HEK293 (cell line): ENCODE measurements at regions not wholly inside any gene's neighbourhood (a gene's known extent, or its start where the extent isn't known, plus 50 kb on each side); places are given as distances from the start of the nearest gene placed in this dataset.

Experiments
- CTCF ChIA-PET: fragments of 350-600 bp; formaldehyde crosslinking; extraction: SDS; loops from one replicate; lab custom pipeline; 2021; ENCODE audit warnings: antibody characterized with exemption; lab: Yijun Ruan, JAX
- POLR2A ChIA-PET: fragments of 300-600 bp; formaldehyde crosslinking; extraction: SDS; loops from one replicate; lab custom pipeline; 2020; ENCODE audit warnings: antibody characterized with exemption, inconsistent platforms; lab: Yijun Ruan, JAX
- H3K27ac ChIP-seq: fragments of 200-500 bp; sonication (Bioruptor generic); 2 replicates; pipeline ENCODE4 v1.5.1; 2014; ENCODE audit warnings: low read depth, low read length, control low read depth, inconsistent platforms; ENCODE audit errors: extremely low read depth
- H3K36me3 ChIP-seq, 2 experiments: fragments of 200-500 bp in 1 of 2; sonication (Bioruptor generic) in 1 of 2; 1 replicate in 1 of 2; 2 replicates in 1 of 2; pipeline ENCODE4 v1.5.1; 2014 to 2017; ENCODE audit warnings: inconsistent platforms in 2 of 2, low read length in 2 of 2; ENCODE audit not compliant: control insufficient read depth in 2 of 2, insufficient read depth in 1 of 2
- H3K4me1 ChIP-seq: fragments of 200-500 bp; sonication (Bioruptor generic); 2 replicates; pipeline ENCODE4 v1.5.1; 2014; ENCODE audit warnings: mild to moderate bottlenecking, low read length, inconsistent platforms; ENCODE audit not compliant: control insufficient read depth, insufficient read depth
- H3K4me3 ChIP-seq: 2 replicates; pipeline ENCODE4 v1.5.1; 2011; ENCODE audit warnings: low read depth, mild to moderate bottlenecking, control low read depth, low read length, moderate library complexity
- H3K9me3 ChIP-seq: fragments of 200-500 bp; sonication (Bioruptor generic); 2 replicates; pipeline ENCODE4 v1.5.1; 2014; ENCODE audit warnings: low read depth, low read length, inconsistent platforms; ENCODE audit not compliant: control insufficient read depth, insufficient read depth
- SALL2 ChIP-seq: fragments of 450-650 bp; formaldehyde crosslinking; IDR thresholded peaks from 2 replicates; pipeline ENCODE4 v1.5.0; 2017; ENCODE audit warnings: missing biosample characterization, mild to moderate bottlenecking, missing genetic modification characterization, borderline replicate concordance
- SETDB1 ChIP-seq: IDR thresholded peaks from one replicate; pipeline ENCODE4 v1.6.1; 2017; ENCODE audit warnings: mild to moderate bottlenecking, low read length, moderate library complexity, mixed read lengths; ENCODE audit not compliant: insufficient read length
- ZNF16 ChIP-seq: fragments of 450-650 bp; formaldehyde crosslinking; IDR thresholded peaks from 2 replicates; pipeline ENCODE4 v1.5.1; 2016; ENCODE audit warnings: low read depth, missing biosample characterization, missing genetic modification characterization
- ZNF175 ChIP-seq: fragments of 450-650 bp; formaldehyde crosslinking; IDR thresholded peaks from 2 replicates; pipeline ENCODE4 v1.5.1; 2016; ENCODE audit warnings: missing biosample characterization, missing genetic modification characterization
- ZNF221 ChIP-seq: fragments of 450-650 bp; formaldehyde crosslinking; IDR thresholded peaks from 2 replicates; pipeline ENCODE4 v1.5.1; 2017; ENCODE audit warnings: missing biosample characterization, missing genetic modification characterization, borderline replicate concordance
- ZNF266 ChIP-seq: fragments of 450-650 bp; formaldehyde crosslinking; IDR thresholded peaks from 2 replicates; pipeline ENCODE4 v1.5.1; 2016; ENCODE audit warnings: missing biosample characterization, missing genetic modification characterization, low read depth
- ZNF354C ChIP-seq: fragments of 450-650 bp; formaldehyde crosslinking; IDR thresholded peaks from 2 replicates; pipeline ENCODE4 v1.5.1; 2016; ENCODE audit warnings: missing biosample characterization, missing genetic modification characterization, low read depth, borderline replicate concordance
- ZNF426 ChIP-seq: fragments of 450-650 bp; formaldehyde crosslinking; IDR thresholded peaks from 2 replicates; pipeline ENCODE4 v1.5.1; 2017; ENCODE audit warnings: missing biosample characterization, missing genetic modification characterization, mild to moderate bottlenecking, inconsistent platforms, moderate library complexity
- ZNF48 ChIP-seq: fragments of 450-650 bp; formaldehyde crosslinking; IDR thresholded peaks from 2 replicates; pipeline ENCODE4 v1.5.1; 2016; ENCODE audit warnings: missing biosample characterization, missing genetic modification characterization
- ZNF544 ChIP-seq: fragments of 450-650 bp; formaldehyde crosslinking; IDR thresholded peaks from 2 replicates; pipeline ENCODE4 v1.5.0; 2017; ENCODE audit warnings: missing biosample characterization, missing genetic modification characterization
- ZNF549 ChIP-seq: fragments of 450-650 bp; IDR thresholded peaks from 2 replicates; pipeline ENCODE4 v1.5.1; 2018; ENCODE audit warnings: missing biosample characterization, missing genetic modification characterization, mild to moderate bottlenecking, inconsistent platforms, moderate library complexity
- ZNF571 ChIP-seq: fragments of 450-650 bp; formaldehyde crosslinking; IDR thresholded peaks from 2 replicates; pipeline ENCODE4 v1.5.0; 2017; ENCODE audit warnings: missing biosample characterization, missing genetic modification characterization
- ZNF585B ChIP-seq: fragments of 450-650 bp; formaldehyde crosslinking; IDR thresholded peaks from 2 replicates; pipeline ENCODE4 v1.5.1; 2016; ENCODE audit warnings: missing biosample characterization, missing genetic modification characterization
- ZNF654 ChIP-seq: fragments of 450-650 bp; formaldehyde crosslinking; IDR thresholded peaks from 2 replicates; pipeline ENCODE4 v1.5.1; 2016; ENCODE audit warnings: low read depth, missing biosample characterization, missing genetic modification characterization
- TF ChIP-seq, protein P1 (sequence below): fragments of 450-650 bp; IDR thresholded peaks from 2 replicates; pipeline ENCODE4 v1.5.1; 2018; ENCODE audit warnings: missing biosample characterization, missing genetic modification characterization
- TF ChIP-seq, protein P2 (sequence below): fragments of 450-650 bp; formaldehyde crosslinking; IDR thresholded peaks from 2 replicates; pipeline ENCODE4 v1.5.1; 2016; ENCODE audit warnings: missing biosample characterization, missing genetic modification characterization
- TF ChIP-seq, protein P3 (sequence below): fragments of 450-650 bp; formaldehyde crosslinking; IDR thresholded peaks from 2 replicates; pipeline ENCODE4 v1.5.1; 2017; ENCODE audit warnings: missing biosample characterization, missing genetic modification characterization
- TF ChIP-seq, protein P4 (sequence below): sonication (generic); formaldehyde crosslinking; IDR thresholded peaks from 2 replicates; pipeline ENCODE4 v1.8.1; 2022; ENCODE audit warnings: mild to moderate bottlenecking, moderate library complexity, missing genetic modification reagents
- TF ChIP-seq, protein P5 (sequence below): fragments of 450-650 bp; formaldehyde crosslinking; IDR thresholded peaks from 2 replicates; pipeline ENCODE4 v1.5.1; 2017; ENCODE audit warnings: missing biosample characterization, missing genetic modification characterization
- TF ChIP-seq, protein P6 (sequence below): fragments of 450-650 bp; formaldehyde crosslinking; IDR thresholded peaks from 2 replicates; pipeline ENCODE4 v1.5.1; 2016; ENCODE audit warnings: missing biosample characterization, missing genetic modification characterization, borderline replicate concordance

DNA sequence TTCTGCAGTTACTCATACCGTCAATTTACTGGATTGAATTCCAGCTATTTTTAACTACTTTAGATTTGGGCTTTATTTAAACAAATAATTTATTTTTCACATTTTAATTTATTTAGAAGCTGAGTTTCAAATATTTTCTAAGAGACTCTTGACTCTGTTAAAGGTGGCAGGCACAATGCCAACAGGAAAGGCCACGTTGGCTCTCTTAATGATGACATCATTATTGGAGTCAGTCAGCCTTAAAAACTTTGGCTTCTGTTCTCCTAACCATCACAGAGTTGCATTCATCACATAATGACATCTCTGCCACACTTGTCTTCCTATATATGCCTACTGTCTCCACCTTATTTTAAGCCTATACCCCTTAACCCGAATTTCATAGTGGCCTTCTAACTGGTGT lies 172.3 kb upstream of the PLPPR1 start:
- Histone ChIP-seq H3K4me1 (no peaks in the 10 kb centered on the region), H3K9me3 (no peaks in the 10 kb centered on the region), H3K27ac (no peak overlapping the region)
- POLR2A ChIA-PET, result no interaction called here
- TF ChIP-seq SETDB1 (no peak), ZNF654 (no peak), ZNF175 (tag by site-specific recombination) (no peak)
- TF ChIP-seq, protein P1, sequence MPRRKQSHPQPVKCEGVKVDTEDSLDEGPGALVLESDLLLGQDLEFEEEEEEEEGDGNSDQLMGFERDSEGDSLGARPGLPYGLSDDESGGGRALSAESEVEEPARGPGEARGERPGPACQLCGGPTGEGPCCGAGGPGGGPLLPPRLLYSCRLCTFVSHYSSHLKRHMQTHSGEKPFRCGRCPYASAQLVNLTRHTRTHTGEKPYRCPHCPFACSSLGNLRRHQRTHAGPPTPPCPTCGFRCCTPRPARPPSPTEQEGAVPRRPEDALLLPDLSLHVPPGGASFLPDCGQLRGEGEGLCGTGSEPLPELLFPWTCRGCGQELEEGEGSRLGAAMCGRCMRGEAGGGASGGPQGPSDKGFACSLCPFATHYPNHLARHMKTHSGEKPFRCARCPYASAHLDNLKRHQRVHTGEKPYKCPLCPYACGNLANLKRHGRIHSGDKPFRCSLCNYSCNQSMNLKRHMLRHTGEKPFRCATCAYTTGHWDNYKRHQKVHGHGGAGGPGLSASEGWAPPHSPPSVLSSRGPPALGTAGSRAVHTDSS (tag by site-specific recombination), result no peak
- TF ChIP-seq, all 188 proteins: peak for 0
- Histone ChIP-seq H3K36me3 (no peaks in the 10 kb centered on the region), H3K4me3 (no peak overlapping the region)
- CTCF ChIA-PET, result no interaction called here

DNA sequence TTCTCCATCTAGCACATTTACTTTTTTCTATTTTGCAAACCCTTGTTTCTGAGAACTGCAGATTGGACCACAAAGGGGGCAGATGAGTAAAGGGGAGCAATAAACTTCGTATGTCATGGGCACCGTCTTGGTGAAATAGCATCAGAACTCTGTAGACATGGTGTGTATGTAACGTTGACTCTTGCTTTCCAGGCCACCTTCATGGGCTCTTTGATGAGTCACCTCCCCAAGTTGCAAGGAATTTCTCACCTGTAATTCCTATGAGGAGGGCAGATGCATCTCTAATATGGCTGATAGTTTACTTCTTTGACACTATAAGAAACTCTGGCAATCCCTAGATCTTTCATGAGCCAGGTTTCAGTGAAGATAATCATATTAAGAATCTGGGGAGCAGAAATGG lies 163.4 kb upstream of the PLPPR1 start:
- TF ChIP-seq ZNF585B (no peak), ZNF48 (tag by site-specific recombination) (no peak), ZNF266 (tag by site-specific recombination) (no peak), SALL2 (tag by site-specific recombination) (no peak), ZNF426 (tag by site-specific recombination) (no peak), SETDB1 (no peak), ZNF16 (tag by site-specific recombination) (no peak), ZNF549 (tag by site-specific recombination) (no peak), ZNF544 (no peak), ZNF354C (no peak), ZNF571 (tag by site-specific recombination) (no peak), ZNF221 (tag by site-specific recombination) (no peak)
- TF ChIP-seq, protein P2, sequence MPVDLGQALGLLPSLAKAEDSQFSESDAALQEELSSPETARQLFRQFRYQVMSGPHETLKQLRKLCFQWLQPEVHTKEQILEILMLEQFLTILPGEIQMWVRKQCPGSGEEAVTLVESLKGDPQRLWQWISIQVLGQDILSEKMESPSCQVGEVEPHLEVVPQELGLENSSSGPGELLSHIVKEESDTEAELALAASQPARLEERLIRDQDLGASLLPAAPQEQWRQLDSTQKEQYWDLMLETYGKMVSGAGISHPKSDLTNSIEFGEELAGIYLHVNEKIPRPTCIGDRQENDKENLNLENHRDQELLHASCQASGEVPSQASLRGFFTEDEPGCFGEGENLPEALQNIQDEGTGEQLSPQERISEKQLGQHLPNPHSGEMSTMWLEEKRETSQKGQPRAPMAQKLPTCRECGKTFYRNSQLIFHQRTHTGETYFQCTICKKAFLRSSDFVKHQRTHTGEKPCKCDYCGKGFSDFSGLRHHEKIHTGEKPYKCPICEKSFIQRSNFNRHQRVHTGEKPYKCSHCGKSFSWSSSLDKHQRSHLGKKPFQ, result no peak
- TF ChIP-seq, protein P3, sequence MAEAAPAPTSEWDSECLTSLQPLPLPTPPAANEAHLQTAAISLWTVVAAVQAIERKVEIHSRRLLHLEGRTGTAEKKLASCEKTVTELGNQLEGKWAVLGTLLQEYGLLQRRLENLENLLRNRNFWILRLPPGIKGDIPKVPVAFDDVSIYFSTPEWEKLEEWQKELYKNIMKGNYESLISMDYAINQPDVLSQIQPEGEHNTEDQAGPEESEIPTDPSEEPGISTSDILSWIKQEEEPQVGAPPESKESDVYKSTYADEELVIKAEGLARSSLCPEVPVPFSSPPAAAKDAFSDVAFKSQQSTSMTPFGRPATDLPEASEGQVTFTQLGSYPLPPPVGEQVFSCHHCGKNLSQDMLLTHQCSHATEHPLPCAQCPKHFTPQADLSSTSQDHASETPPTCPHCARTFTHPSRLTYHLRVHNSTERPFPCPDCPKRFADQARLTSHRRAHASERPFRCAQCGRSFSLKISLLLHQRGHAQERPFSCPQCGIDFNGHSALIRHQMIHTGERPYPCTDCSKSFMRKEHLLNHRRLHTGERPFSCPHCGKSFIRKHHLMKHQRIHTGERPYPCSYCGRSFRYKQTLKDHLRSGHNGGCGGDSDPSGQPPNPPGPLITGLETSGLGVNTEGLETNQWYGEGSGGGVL, result no peak
- TF ChIP-seq, protein P4, sequence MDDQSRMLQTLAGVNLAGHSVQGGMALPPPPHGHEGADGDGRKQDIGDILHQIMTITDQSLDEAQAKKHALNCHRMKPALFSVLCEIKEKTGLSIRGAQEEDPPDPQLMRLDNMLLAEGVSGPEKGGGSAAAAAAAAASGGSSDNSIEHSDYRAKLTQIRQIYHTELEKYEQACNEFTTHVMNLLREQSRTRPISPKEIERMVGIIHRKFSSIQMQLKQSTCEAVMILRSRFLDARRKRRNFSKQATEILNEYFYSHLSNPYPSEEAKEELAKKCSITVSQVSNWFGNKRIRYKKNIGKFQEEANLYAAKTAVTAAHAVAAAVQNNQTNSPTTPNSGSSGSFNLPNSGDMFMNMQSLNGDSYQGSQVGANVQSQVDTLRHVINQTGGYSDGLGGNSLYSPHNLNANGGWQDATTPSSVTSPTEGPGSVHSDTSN (CRISPR knock-in tag), result no peak
- TF ChIP-seq, protein P5, sequence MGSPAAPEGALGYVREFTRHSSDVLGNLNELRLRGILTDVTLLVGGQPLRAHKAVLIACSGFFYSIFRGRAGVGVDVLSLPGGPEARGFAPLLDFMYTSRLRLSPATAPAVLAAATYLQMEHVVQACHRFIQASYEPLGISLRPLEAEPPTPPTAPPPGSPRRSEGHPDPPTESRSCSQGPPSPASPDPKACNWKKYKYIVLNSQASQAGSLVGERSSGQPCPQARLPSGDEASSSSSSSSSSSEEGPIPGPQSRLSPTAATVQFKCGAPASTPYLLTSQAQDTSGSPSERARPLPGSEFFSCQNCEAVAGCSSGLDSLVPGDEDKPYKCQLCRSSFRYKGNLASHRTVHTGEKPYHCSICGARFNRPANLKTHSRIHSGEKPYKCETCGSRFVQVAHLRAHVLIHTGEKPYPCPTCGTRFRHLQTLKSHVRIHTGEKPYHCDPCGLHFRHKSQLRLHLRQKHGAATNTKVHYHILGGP, result no peak
- TF ChIP-seq, protein P6, sequence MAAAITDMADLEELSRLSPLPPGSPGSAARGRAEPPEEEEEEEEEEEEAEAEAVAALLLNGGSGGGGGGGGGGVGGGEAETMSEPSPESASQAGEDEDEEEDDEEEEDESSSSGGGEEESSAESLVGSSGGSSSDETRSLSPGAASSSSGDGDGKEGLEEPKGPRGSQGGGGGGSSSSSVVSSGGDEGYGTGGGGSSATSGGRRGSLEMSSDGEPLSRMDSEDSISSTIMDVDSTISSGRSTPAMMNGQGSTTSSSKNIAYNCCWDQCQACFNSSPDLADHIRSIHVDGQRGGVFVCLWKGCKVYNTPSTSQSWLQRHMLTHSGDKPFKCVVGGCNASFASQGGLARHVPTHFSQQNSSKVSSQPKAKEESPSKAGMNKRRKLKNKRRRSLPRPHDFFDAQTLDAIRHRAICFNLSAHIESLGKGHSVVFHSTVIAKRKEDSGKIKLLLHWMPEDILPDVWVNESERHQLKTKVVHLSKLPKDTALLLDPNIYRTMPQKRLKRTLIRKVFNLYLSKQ (tag by site-specific recombination), result no peak
- Histone ChIP-seq H3K4me3 (no peak overlapping the region), H3K36me3 (no peaks in the 10 kb centered on the region), H3K27ac (no peak overlapping the region), H3K9me3 (no peaks in the 10 kb centered on the region), H3K4me1 (no peaks in the 10 kb centered on the region)
- CTCF ChIA-PET, result no interaction called here
- POLR2A ChIA-PET, result no interaction called here
